Muscle layer of duodenum (tissue), 2 donors: ENCODE measurements at regions not wholly inside any gene's neighbourhood (a gene's known extent, or its start where the extent isn't known, plus 50 kb on each side); places are given as distances from the start of the nearest gene placed in this dataset.

ENCODE experiments used
- H3K27ac ChIP-seq: one replicate; pipeline ENCODE4 v1.7.0; 2013; ENCODE audit warnings: mild to moderate bottlenecking, low read length
- H3K27me3 ChIP-seq: one replicate; pipeline ENCODE4 v1.7.0; 2013; ENCODE audit warnings: low read depth, mild to moderate bottlenecking, control low read depth, low read length
- H3K36me3 ChIP-seq, 2 donors: one replicate each; pipeline ENCODE4 v1.7.0; 2013; ENCODE audit warnings: low read length in 2 of 2, control low read depth in 1 of 2, mild to moderate bottlenecking in 1 of 2; ENCODE audit not compliant: insufficient read depth in 2 of 2, control insufficient read depth in 1 of 2
- H3K4me1 ChIP-seq, 2 donors: one replicate each; pipeline ENCODE4 v1.7.0; 2013; ENCODE audit warnings: low read length in 2 of 2, mild to moderate bottlenecking in 2 of 2, control low read depth in 1 of 2, moderate library complexity in 1 of 2; ENCODE audit not compliant: insufficient read depth in 2 of 2, control insufficient read depth in 1 of 2
- H3K4me3 ChIP-seq, 2 donors: one replicate each; pipeline ENCODE4 v1.7.0; 2013; ENCODE audit warnings: low read length in 2 of 2, low read depth in 1 of 2, mild to moderate bottlenecking in 1 of 2
- H3K9me3 ChIP-seq, 2 donors: one replicate each; pipeline ENCODE4 v1.7.0; 2013; ENCODE audit warnings: low read length in 2 of 2, control low read depth in 1 of 2, mild to moderate bottlenecking in 1 of 2; ENCODE audit not compliant: control insufficient read depth in 1 of 2
- donor health status: healthy.

GRCh38 chr20:50284811-50285375, 94.3 kb downstream of the CEBPB start:
- Histone ChIP-seq H3K4me3 (no peak overlapping the region), H3K9me3 (no peaks in the 10 kb centered on the region), H3K4me1 (peaks cover 4% of the 10 kb centered on the region in 2 donors), H3K36me3 (peaks cover 0 to 5% of the 10 kb centered on the region in 2 donors), H3K27ac (peak overlapping the region; percentile 43), H3K27me3 (no peaks in the 10 kb centered on the region)

GRCh38 chr20:50285376-50286173, 94.9 kb downstream of the CEBPB start:
- Histone ChIP-seq H3K4me3 (no peak overlapping the region), H3K9me3 (no peaks in the 10 kb centered on the region), H3K27ac (peak overlapping the region; percentile 67), H3K4me1 (peaks cover 4% of the 10 kb centered on the region in 2 donors), H3K27me3 (no peaks in the 10 kb centered on the region), H3K36me3 (peaks cover 0 to 5% of the 10 kb centered on the region in 2 donors)

GRCh38 chr20:50286174-50286511, 95.5 kb downstream of the CEBPB start:
- Histone ChIP-seq H3K4me1 (peaks cover 4% of the 10 kb centered on the region in 2 donors), H3K27me3 (no peaks in the 10 kb centered on the region), H3K9me3 (no peaks in the 10 kb centered on the region), H3K27ac (peak overlapping the region; percentile 67), H3K4me3 (no peak overlapping the region), H3K36me3 (peaks cover 0 to 5% of the 10 kb centered on the region in 2 donors)

GRCh38 chr20:50286609-50287008, 96.0 kb downstream of the CEBPB start:
- no peaks in the 10 kb centered on the region for H3K27me3 ChIP-seq
- H3K9me3 ChIP-seq: no peaks in the 10 kb centered on the region
- peaks cover 0 to 5% of the 10 kb centered on the region in 2 donors for H3K36me3 ChIP-seq
- no peak overlapping the region for H3K4me3 ChIP-seq
- peak overlapping the region; percentile 67 for H3K27ac ChIP-seq
- H3K4me1 ChIP-seq: peaks cover 4 to 6% of the 10 kb centered on the region in 2 donors

- Histone ChIP-seq H3K4me1 (peaks cover 11 to 15% of the 10 kb centered on the region in 2 donors), H3K9me3 (no peaks in the 10 kb centered on the region), H3K36me3 (peaks cover 0 to 5% of the 10 kb centered on the region in 2 donors), H3K27me3 (no peaks in the 10 kb centered on the region), H3K4me3 (no peak overlapping the region), H3K27ac (no peak overlapping the region)
Observed at GRCh38 chr20:50287512-50287911, 96.9 kb downstream of the CEBPB start.

- Histone ChIP-seq H3K27ac (no peak overlapping the region), H3K36me3 (peaks cover 0 to 5% of the 10 kb centered on the region in 2 donors), H3K27me3 (no peaks in the 10 kb centered on the region), H3K4me1 (peaks cover 17 to 22% of the 10 kb centered on the region in 2 donors), H3K9me3 (no peaks in the 10 kb centered on the region), H3K4me3 (no peak overlapping the region)
Observed at GRCh38 chr20:50288128-50288623, 97.5 kb downstream of the CEBPB start.

- Histone ChIP-seq H3K4me1 (peaks cover 13 to 24% of the 10 kb centered on the region in 2 donors), H3K36me3 (peaks cover 0 to 5% of the 10 kb centered on the region in 2 donors), H3K4me3 (no peak overlapping the region), H3K9me3 (no peaks in the 10 kb centered on the region), H3K27ac (no peak overlapping the region), H3K27me3 (no peaks in the 10 kb centered on the region)
Observed at GRCh38 chr20:50289581-50289980, 99.0 kb downstream of the CEBPB start.

- Histone ChIP-seq H3K27ac (no peak overlapping the region), H3K36me3 (peaks cover 0 to 5% of the 10 kb centered on the region in 2 donors), H3K4me3 (no peak overlapping the region), H3K27me3 (no peaks in the 10 kb centered on the region), H3K4me1 (peaks cover 13 to 20% of the 10 kb centered on the region in 2 donors), H3K9me3 (no peaks in the 10 kb centered on the region)
Observed at GRCh38 chr20:50290112-50290511, 99.5 kb downstream of the CEBPB start.

- no peaks in the 10 kb centered on the region for H3K9me3 ChIP-seq
- no peak overlapping the region for H3K27ac ChIP-seq
- peaks cover 0 to 5% of the 10 kb centered on the region in 2 donors for H3K36me3 ChIP-seq
- no peaks in the 10 kb centered on the region for H3K27me3 ChIP-seq
- peaks cover 13 to 20% of the 10 kb centered on the region in 2 donors for H3K4me1 ChIP-seq
- no peak overlapping the region for H3K4me3 ChIP-seq
Observed at GRCh38 chr20:50290808-50291207, 100.2 kb downstream of the CEBPB start.

- H3K4me1 ChIP-seq: peaks cover 13 to 20% of the 10 kb centered on the region in 2 donors
- H3K27ac ChIP-seq: peak overlapping the region; percentile 79
- no peaks in the 10 kb centered on the region for H3K36me3 ChIP-seq
Observed at GRCh38 chr20:50291254-50292078, 100.8 kb downstream of the CEBPB start.

GRCh38 chr20:50292079-50292590, 101.5 kb downstream of the CEBPB start:
- Histone ChIP-seq H3K9me3 (no peaks in the 10 kb centered on the region), H3K36me3 (no peaks in the 10 kb centered on the region), H3K4me3 (no peak overlapping the region)

More at GRCh38 chr20:50291254-50292078, 100.8 kb downstream of the CEBPB start:
- H3K27me3 ChIP-seq: no peaks in the 10 kb centered on the region
- H3K4me3 ChIP-seq: no peak overlapping the region
- H3K9me3 ChIP-seq: no peaks in the 10 kb centered on the region

More at GRCh38 chr20:50292079-50292590, 101.5 kb downstream of the CEBPB start:
- H3K4me1 ChIP-seq: peaks cover 13 to 20% of the 10 kb centered on the region in 2 donors
- peak overlapping the region; percentile 79 for H3K27ac ChIP-seq
- no peaks in the 10 kb centered on the region for H3K27me3 ChIP-seq
